ENCODE measurements at regions not wholly inside any gene's neighbourhood (a gene's known extent, or its start where the extent isn't known, plus 50 kb on each side); places are given as distances from the start of the nearest gene placed in this dataset.

DNA sequence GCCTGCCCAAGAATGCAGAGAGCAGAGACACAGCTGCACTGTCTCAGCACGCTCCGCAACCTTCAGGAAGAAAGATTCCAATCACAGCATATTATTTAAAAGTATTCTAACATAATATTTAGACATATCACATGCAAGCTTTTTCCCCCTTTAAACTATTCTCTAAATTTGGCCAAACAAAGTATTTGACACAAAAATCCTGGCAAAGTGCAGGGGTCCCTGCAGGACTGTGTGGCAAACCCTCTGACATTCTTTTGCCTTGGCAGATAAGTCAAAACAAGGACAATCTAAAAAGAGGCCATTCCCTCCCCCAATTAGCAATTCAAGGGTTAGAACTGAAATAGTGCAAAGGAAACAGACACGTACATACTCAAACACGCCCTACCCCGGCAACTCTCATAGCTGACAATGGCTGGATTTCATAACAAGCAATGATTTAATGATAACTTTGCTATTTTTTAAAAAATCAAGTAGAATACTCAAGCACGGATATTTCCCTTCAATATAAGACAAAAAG is 225.3 kb downstream of the MRPL39 start:
- no peaks in the 10 kb centered on the region for H3K36me3 ChIP-seq (ENCODE audit: insufficient read depth, low read length)
- no peaks in the 10 kb centered on the region for H3K79me2 ChIP-seq (replicated peaks; ENCODE audit: insufficient read depth, low read length)
- no peak overlapping the region for H3K4me2 ChIP-seq (ENCODE audit: low read length)
- H3K9me2 ChIP-seq (ENCODE audit: insufficient read depth, low read length): no peaks in the 10 kb centered on the region
- H4K20me1 ChIP-seq (ENCODE audit: insufficient read depth): no peaks in the 10 kb centered on the region
- no peak overlapping the region for H3K27ac ChIP-seq (ENCODE audit: low read length)
- TF ChIP-seq SMC3 (conservative IDR thresholded peaks at IDR 0.05; ENCODE audit: poor library complexity) (no peak), TAF1 (IDR thresholded peaks at IDR 0.05; ENCODE audit: low read depth) (no peak), POLR2AphosphoS5 (IDR thresholded peaks at IDR 0.05) (no peak), REST (IDR thresholded peaks at IDR 0.05; ENCODE audit: borderline replicate concordance) (no peak), RAD21 (conservative IDR thresholded peaks at IDR 0.05) (no peak), EZH2 (IDR thresholded peaks at IDR 0.05; ENCODE audit: borderline replicate concordance, insufficient read depth, low read length, poor library complexity, severe bottlenecking) (no peak)
- TF ChIP-seq, protein P1, sequence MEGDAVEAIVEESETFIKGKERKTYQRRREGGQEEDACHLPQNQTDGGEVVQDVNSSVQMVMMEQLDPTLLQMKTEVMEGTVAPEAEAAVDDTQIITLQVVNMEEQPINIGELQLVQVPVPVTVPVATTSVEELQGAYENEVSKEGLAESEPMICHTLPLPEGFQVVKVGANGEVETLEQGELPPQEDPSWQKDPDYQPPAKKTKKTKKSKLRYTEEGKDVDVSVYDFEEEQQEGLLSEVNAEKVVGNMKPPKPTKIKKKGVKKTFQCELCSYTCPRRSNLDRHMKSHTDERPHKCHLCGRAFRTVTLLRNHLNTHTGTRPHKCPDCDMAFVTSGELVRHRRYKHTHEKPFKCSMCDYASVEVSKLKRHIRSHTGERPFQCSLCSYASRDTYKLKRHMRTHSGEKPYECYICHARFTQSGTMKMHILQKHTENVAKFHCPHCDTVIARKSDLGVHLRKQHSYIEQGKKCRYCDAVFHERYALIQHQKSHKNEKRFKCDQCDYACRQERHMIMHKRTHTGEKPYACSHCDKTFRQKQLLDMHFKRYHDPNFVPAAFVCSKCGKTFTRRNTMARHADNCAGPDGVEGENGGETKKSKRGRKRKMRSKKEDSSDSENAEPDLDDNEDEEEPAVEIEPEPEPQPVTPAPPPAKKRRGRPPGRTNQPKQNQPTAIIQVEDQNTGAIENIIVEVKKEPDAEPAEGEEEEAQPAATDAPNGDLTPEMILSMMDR (IDR thresholded peaks at IDR 0.05; ENCODE audit: poor library complexity, severe bottlenecking): no peak
- no peak overlapping the region for H3K9ac ChIP-seq (ENCODE audit: low read length)
- H3K27me3 ChIP-seq (ENCODE audit: insufficient read depth, low read depth, low read length): no peaks in the 10 kb centered on the region
- no peak overlapping the region for H3K4me3 ChIP-seq (ENCODE audit: low read length)
- H3F3A ChIP-seq (ENCODE audit: insufficient read depth, low read length, poor library complexity, severe bottlenecking): no peaks in the 10 kb centered on the region
- no peak overlapping the region for H2AFZ ChIP-seq (ENCODE audit: low read depth, low read length)
- H3K9me3 ChIP-seq (ENCODE audit: low read length): no peaks in the 10 kb centered on the region

- TF ChIP-seq MXI1 (conservative IDR thresholded peaks at IDR 0.05; ENCODE audit: poor library complexity, severe bottlenecking): no peak
- TF ChIP-seq, protein P1 (IDR thresholded peaks at IDR 0.05; ENCODE audit: poor library complexity, severe bottlenecking): no peak
- TF ChIP-seq TAF1 (IDR thresholded peaks at IDR 0.05; ENCODE audit: low read depth): no peak
- TF ChIP-seq REST (IDR thresholded peaks at IDR 0.05; ENCODE audit: borderline replicate concordance): no peak
- no peak for TF ChIP-seq SMC3 (conservative IDR thresholded peaks at IDR 0.05; ENCODE audit: poor library complexity)
- TF ChIP-seq RAD21 (conservative IDR thresholded peaks at IDR 0.05): no peak
- TF ChIP-seq POLR2AphosphoS5 (IDR thresholded peaks at IDR 0.05): no peak
- TF ChIP-seq EP300 (conservative IDR thresholded peaks at IDR 0.05; ENCODE audit: poor library complexity, severe bottlenecking): no peak
- no peak for TF ChIP-seq EZH2 (IDR thresholded peaks at IDR 0.05; ENCODE audit: borderline replicate concordance, insufficient read depth, low read length, poor library complexity, severe bottlenecking)
- H3K4me3 ChIP-seq (ENCODE audit: low read length): no peak overlapping the region
These were observed 231.6 kb downstream of the MRPL39 start for GRCh38 chr21:25375675-25376074.

More at GRCh38 chr21:25375675-25376074, 231.6 kb downstream of the MRPL39 start:
- Histone ChIP-seq H3K36me3 (ENCODE audit: insufficient read depth, low read length) (no peaks in the 10 kb centered on the region), H3K9me3 (ENCODE audit: low read length) (no peaks in the 10 kb centered on the region), H3K27me3 (ENCODE audit: insufficient read depth, low read depth, low read length) (no peaks in the 10 kb centered on the region), H3K9ac (ENCODE audit: low read length) (no peak overlapping the region), H2AFZ (ENCODE audit: low read depth, low read length) (no peak overlapping the region), H3K79me2 (replicated peaks; ENCODE audit: insufficient read depth, low read length) (no peaks in the 10 kb centered on the region), H4K20me1 (ENCODE audit: insufficient read depth) (no peaks in the 10 kb centered on the region), H3F3A (ENCODE audit: insufficient read depth, low read length, poor library complexity, severe bottlenecking) (no peaks in the 10 kb centered on the region), H3K4me2 (ENCODE audit: low read length) (no peak overlapping the region), H3K9me2 (ENCODE audit: insufficient read depth, low read length) (no peaks in the 10 kb centered on the region), H3K27ac (ENCODE audit: low read length) (no peak overlapping the region)

Measured in neural cell (in vitro differentiated cells).